ENCODE measurements at regions not wholly inside any gene's neighbourhood (a gene's known extent, or its start where the extent isn't known, plus 50 kb on each side); places are given as distances from the start of the nearest gene placed in this dataset.

GRCh38 chr2:147572622-147573021, 272.2 kb upstream of the ACVR2A start:
- no peaks in the 10 kb centered on the region for H3K27me3 ChIP-seq
- H3K4me3 ChIP-seq = no peak overlapping the region
- intact Hi-C loops (cut with DNase I; ENCODE audit: low total_unique reads) = no loop called here
- no peak for DNase-seq
- TF ChIP-seq POLR2A (IDR thresholded peaks at IDR 0.05) (no peak), CTCF (IDR thresholded peaks at IDR 0.05) (no peak)
- H3K9me3 ChIP-seq = no peaks in the 10 kb centered on the region
- no peak overlapping the region for H3K27ac ChIP-seq
- H3K4me1 ChIP-seq = no peaks in the 10 kb centered on the region
- no peaks in the 10 kb centered on the region for H3K36me3 ChIP-seq

- no peak for DNase-seq
- Histone ChIP-seq H3K9me3 (no peaks in the 10 kb centered on the region), H3K27me3 (no peaks in the 10 kb centered on the region), H3K4me3 (no peak overlapping the region), H3K4me1 (no peaks in the 10 kb centered on the region), H3K36me3 (no peaks in the 10 kb centered on the region), H3K27ac (no peak overlapping the region)
- intact Hi-C loops (cut with DNase I; ENCODE audit: low total_unique reads) = no loop called here
- no peak for TF ChIP-seq CTCF (IDR thresholded peaks at IDR 0.05)
- TF ChIP-seq POLR2A (IDR thresholded peaks at IDR 0.05) = no peak
Observed at GRCh38 chr2:147569426-147569825, 275.4 kb upstream of the ACVR2A start.

GRCh38 chr2:147568109-147568508, 276.7 kb upstream of the ACVR2A start:
- H3K27ac ChIP-seq = no peak overlapping the region
- intact Hi-C loops (cut with DNase I; ENCODE audit: low total_unique reads) = no loop called here
- no peak overlapping the region for H3K4me3 ChIP-seq
- H3K9me3 ChIP-seq = no peaks in the 10 kb centered on the region
- no peak for TF ChIP-seq CTCF (IDR thresholded peaks at IDR 0.05)
- no peak for TF ChIP-seq POLR2A (IDR thresholded peaks at IDR 0.05)
- H3K27me3 ChIP-seq = no peaks in the 10 kb centered on the region
- DNase-seq = no peak
- H3K4me1 ChIP-seq = no peaks in the 10 kb centered on the region
- no peaks in the 10 kb centered on the region for H3K36me3 ChIP-seq

GRCh38 chr2:147567136-147567535, 277.7 kb upstream of the ACVR2A start:
- intact Hi-C loops (cut with DNase I; ENCODE audit: low total_unique reads) = no loop called here
- Histone ChIP-seq H3K36me3 (no peaks in the 10 kb centered on the region), H3K27me3 (no peaks in the 10 kb centered on the region), H3K27ac (no peak overlapping the region), H3K4me3 (no peak overlapping the region), H3K4me1 (no peaks in the 10 kb centered on the region), H3K9me3 (no peaks in the 10 kb centered on the region)
- no peak for DNase-seq
- TF ChIP-seq POLR2A (IDR thresholded peaks at IDR 0.05) (no peak), CTCF (IDR thresholded peaks at IDR 0.05) (no peak)

GRCh38 chr2:147560810-147561535, 283.9 kb upstream of the ACVR2A start:
- no peak overlapping the region for H3K4me3 ChIP-seq
- no peak overlapping the region for H3K27ac ChIP-seq
- no peak for DNase-seq
- no peaks in the 10 kb centered on the region for H3K9me3 ChIP-seq
- TF ChIP-seq CTCF (IDR thresholded peaks at IDR 0.05) (no peak), POLR2A (IDR thresholded peaks at IDR 0.05) (no peak)
- no peaks in the 10 kb centered on the region for H3K4me1 ChIP-seq
- no peaks in the 10 kb centered on the region for H3K36me3 ChIP-seq
- H3K27me3 ChIP-seq = no peaks in the 10 kb centered on the region
- intact Hi-C loops (cut with DNase I; ENCODE audit: low total_unique reads) = no loop called here

All from uterus (tissue), 3 donors.